ENCODE measurements at regions not wholly inside any gene's neighbourhood (a gene's known extent, or its start where the extent isn't known, plus 50 kb on each side); places are given as distances from the start of the nearest gene placed in this dataset.

DNA sequence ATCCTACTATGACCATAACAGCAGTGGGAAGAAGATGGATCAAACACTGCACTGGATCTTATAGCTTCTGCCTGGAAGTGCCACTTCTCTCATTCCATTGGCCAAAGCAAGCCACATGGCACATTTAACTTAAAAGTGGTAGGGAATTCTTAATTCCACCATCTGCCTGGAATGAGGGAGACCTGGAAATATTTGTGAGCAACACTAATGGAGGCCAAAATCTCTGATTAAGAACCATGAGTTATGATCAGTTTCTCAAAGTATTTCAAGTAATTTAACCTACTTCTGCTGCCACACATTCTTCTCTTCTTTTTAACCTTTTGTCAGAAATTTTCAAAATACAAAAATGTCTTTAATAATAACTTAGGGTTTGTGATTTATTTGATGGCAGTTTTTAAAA is 154.0 kb upstream of the C1orf87 start:
- Histone ChIP-seq H3K4me1 (no peaks in the 10 kb centered on the region), H3K36me3 (no peaks in the 10 kb centered on the region), H3K4me3 (no peak overlapping the region), H3K9me3 (no peaks in the 10 kb centered on the region), H3K27me3 (no peaks in the 10 kb centered on the region), H3K27ac (no peak overlapping the region)
- ATAC-seq (no peak), DNase-seq (no peak)
- intact Hi-C loops (cut with DNase I), result no loop called here
- TF ChIP-seq, protein P1, sequence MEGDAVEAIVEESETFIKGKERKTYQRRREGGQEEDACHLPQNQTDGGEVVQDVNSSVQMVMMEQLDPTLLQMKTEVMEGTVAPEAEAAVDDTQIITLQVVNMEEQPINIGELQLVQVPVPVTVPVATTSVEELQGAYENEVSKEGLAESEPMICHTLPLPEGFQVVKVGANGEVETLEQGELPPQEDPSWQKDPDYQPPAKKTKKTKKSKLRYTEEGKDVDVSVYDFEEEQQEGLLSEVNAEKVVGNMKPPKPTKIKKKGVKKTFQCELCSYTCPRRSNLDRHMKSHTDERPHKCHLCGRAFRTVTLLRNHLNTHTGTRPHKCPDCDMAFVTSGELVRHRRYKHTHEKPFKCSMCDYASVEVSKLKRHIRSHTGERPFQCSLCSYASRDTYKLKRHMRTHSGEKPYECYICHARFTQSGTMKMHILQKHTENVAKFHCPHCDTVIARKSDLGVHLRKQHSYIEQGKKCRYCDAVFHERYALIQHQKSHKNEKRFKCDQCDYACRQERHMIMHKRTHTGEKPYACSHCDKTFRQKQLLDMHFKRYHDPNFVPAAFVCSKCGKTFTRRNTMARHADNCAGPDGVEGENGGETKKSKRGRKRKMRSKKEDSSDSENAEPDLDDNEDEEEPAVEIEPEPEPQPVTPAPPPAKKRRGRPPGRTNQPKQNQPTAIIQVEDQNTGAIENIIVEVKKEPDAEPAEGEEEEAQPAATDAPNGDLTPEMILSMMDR (IDR thresholded peaks at IDR 0.05), result no peak

DNA sequence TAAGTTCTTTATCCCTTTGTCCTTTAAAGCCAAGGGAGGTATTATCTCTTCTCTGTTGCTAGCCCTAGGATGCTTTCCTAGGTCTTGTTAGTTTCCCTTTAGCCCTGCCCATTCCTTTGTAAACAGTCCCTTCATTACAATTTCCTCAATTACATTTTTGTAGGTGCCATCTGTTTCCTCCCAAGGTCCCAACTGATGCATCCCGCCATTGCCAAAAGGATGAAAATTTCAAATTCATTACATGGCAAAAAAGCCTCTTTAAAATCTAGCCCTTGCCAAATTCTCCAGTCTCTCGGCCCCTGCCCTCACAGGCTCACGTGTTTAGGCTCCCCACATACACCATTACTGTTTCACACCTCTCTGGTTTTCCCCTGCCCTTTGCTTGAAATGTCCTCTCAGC is 151.9 kb upstream of the C1orf87 start:
- ATAC-seq (no peak), DNase-seq (no peak)
- Histone ChIP-seq H3K27ac (no peak overlapping the region), H3K27me3 (no peaks in the 10 kb centered on the region), H3K4me1 (no peaks in the 10 kb centered on the region), H3K36me3 (no peaks in the 10 kb centered on the region), H3K4me3 (no peak overlapping the region), H3K9me3 (no peaks in the 10 kb centered on the region)
- intact Hi-C loops (cut with DNase I), result no loop called here
- TF ChIP-seq, protein P1 (IDR thresholded peaks at IDR 0.05), result no peak

DNA sequence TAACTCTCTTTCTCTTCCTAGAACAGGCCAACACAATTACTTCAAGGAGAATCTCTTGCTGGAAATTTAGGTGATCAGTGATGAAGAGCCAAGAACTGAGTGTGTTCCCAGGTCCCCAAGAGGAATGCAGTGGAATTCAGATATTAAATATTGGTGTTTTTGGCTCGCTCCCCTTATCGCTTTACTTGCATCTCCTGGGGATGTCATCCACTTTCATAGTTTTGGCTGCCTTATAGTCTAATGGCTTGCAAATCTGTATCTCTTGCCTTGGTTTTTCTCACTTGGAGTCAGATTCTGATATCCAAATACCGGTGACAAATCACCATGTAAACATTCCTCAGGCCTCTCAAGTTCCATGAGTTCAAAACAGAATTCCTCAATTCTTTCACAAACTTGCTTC is 151.0 kb upstream of the C1orf87 start:
- Histone ChIP-seq H3K4me1 (no peaks in the 10 kb centered on the region), H3K27me3 (no peaks in the 10 kb centered on the region), H3K9me3 (no peaks in the 10 kb centered on the region), H3K27ac (no peak overlapping the region), H3K36me3 (no peaks in the 10 kb centered on the region), H3K4me3 (no peak overlapping the region)
- DNase-seq (no peak), ATAC-seq (no peak)
- intact Hi-C loops (cut with DNase I), result no loop called here
- TF ChIP-seq, protein P1 (IDR thresholded peaks at IDR 0.05), result no peak

DNA sequence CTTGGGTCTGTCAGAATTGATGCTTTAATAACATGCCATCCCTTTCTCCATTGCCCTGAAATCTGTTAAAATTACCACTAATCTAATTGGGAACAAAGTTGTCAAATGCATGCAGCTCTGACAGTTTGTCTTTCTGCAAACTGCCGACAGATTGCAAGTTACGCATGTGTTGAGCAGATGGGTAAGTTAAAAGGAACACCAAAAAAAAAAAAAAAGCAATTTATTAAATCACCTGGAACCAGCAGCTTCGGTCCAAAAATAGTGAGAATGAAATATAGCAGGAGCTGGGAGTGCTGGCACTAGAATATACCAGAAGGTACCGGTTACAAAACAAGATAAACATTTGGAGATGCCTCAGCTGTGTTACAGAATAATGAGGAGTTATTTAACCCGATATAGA is 149.6 kb upstream of the C1orf87 start:
- no peak overlapping the region for H3K27ac ChIP-seq
- ATAC-seq (no peak), DNase-seq (no peak)
- H3K4me1 ChIP-seq, result no peaks in the 10 kb centered on the region
- TF ChIP-seq, protein P1 (IDR thresholded peaks at IDR 0.05), result no peak
- no peaks in the 10 kb centered on the region for H3K36me3 ChIP-seq
- H3K9me3 ChIP-seq, result no peaks in the 10 kb centered on the region
- H3K4me3 ChIP-seq, result no peak overlapping the region
- intact Hi-C loops (cut with DNase I), result no loop called here
- H3K27me3 ChIP-seq, result no peaks in the 10 kb centered on the region

DNA sequence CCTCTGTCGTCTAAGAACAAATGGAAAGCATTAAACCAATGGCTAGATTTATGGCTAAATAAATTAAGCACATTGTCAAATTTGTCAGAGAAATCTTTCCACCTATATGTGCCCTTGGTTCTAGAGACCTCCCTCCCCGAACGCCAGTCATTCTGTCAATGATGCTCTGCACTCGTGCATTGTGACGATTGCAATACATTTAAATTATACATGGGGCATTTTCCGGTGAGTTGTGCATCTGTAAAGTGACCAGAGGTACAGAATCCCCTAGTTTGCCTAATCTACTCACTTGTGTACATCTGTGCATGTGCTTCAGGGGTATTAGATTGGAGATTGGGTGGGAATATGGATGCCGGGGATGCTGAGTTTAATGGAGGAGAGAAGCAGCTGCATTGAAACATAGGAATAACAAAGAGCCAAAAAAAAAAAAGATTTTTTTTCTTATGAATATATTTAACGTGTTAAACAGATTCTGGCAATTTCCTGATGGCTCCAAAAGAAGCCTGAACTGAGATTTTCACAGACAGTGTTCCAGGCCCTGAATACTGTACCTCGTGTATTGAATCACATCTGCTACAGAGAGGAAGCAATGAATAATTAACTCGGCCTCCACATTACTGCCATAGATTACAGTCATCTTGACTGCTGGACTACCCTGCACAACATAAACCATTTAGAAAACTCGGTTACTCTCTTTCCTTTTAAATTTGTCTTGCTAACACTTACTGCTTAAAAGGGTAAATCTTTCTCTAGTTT is 149.0 kb upstream of the C1orf87 start:
- intact Hi-C loops (cut with DNase I), result no loop called here
- no peaks in the 10 kb centered on the region for H3K36me3 ChIP-seq
- DNase-seq, result no peak
- H3K27me3 ChIP-seq, result no peaks in the 10 kb centered on the region
- H3K4me3 ChIP-seq, result no peak overlapping the region
- no peaks in the 10 kb centered on the region for H3K9me3 ChIP-seq
- TF ChIP-seq, protein P1 (IDR thresholded peaks at IDR 0.05), result no peak
- H3K27ac ChIP-seq, result no peak overlapping the region
- H3K4me1 ChIP-seq, result no peaks in the 10 kb centered on the region
- no peak for ATAC-seq

DNA sequence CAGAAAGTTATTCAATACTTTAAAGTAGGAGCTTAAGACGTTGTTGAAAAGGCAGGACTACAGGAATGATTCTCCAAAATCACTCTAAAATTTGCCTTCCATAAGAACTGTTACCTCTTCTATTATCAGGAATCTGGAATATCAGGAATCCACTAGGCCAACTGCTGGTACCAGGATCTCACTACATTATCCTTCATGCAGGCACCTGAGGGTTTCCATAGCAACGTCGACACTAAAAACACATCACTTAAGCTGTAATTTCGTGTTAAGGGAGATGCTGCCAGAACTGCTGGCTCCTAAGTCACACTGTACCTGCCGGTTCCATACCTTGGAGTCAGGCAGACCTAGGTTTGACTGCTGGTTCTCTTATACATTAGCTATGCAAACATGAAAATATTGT is 139.7 kb upstream of the C1orf87 start:
- ATAC-seq, result no peak
- H3K4me1 ChIP-seq, result no peaks in the 10 kb centered on the region
- no peaks in the 10 kb centered on the region for H3K36me3 ChIP-seq
- no peak overlapping the region for H3K4me3 ChIP-seq
- no peaks in the 10 kb centered on the region for H3K27me3 ChIP-seq
- no peaks in the 10 kb centered on the region for H3K9me3 ChIP-seq
- TF ChIP-seq, protein P1 (IDR thresholded peaks at IDR 0.05), result no peak
- DNase-seq, result no peak
- H3K27ac ChIP-seq, result no peak overlapping the region
- intact Hi-C loops (cut with DNase I), result no loop called here
